Suprapubic skin (tissue), 4 donors: ENCODE measurements at regions not wholly inside any gene's neighbourhood (a gene's known extent, or its start where the extent isn't known, plus 50 kb on each side); places are given as distances from the start of the nearest gene placed in this dataset.
"Not testable (repeated sequence)": the region's sequence is repeated elsewhere in the genome, so short reads cannot be mapped to it uniquely, and the experiment has no call there.

Experiments
- DNase-seq, 2 donors: peaks; one replicate each; pipeline ENCODE4 v3.0.0-alpha.2; 2019; ENCODE audit warnings: low spot score in 2 of 2
- H3K27ac ChIP-seq: fragments of 200-600 bp; sonication (generic); one replicate; pipeline ENCODE4 v1.5.1; 2019
- H3K27me3 ChIP-seq: fragments of 200-600 bp; sonication (generic); one replicate; pipeline ENCODE4 v1.5.1; 2019
- H3K36me3 ChIP-seq: fragments of 200-600 bp; sonication (generic); one replicate; pipeline ENCODE4 v1.5.1; 2019
- H3K4me1 ChIP-seq: fragments of 200-600 bp; sonication (generic); one replicate; pipeline ENCODE4 v1.5.1; 2019
- H3K4me3 ChIP-seq: fragments of 200-600 bp; sonication (generic); one replicate; pipeline ENCODE4 v1.5.1; 2019; ENCODE audit warnings: mild to moderate bottlenecking
- H3K9me3 ChIP-seq: fragments of 200-600 bp; sonication (generic); one replicate; pipeline ENCODE4 v1.5.1; 2019
- EP300 ChIP-seq: sonication (generic); formaldehyde crosslinking; IDR thresholded peaks from one replicate; pipeline ENCODE4 v1.6.1; 2017; ENCODE audit warnings: antibody characterized with exemption
- POLR2A ChIP-seq, 2 donors: fragments of 450-650 bp; IDR thresholded peaks; one replicate each; pipeline ENCODE4 v1.6.1; 2017; ENCODE audit warnings: antibody characterized with exemption in 2 of 2, mild to moderate bottlenecking in 2 of 2, moderate library complexity in 2 of 2
- POLR2AphosphoS5 ChIP-seq, 3 donors: sonication (generic); formaldehyde crosslinking; IDR thresholded peaks; one replicate each; pipeline ENCODE4 v1.6.1; 2017; ENCODE audit warnings: antibody characterized with exemption in 3 of 3
- WGBS: methylation state at CpG from one replicate; pipeline ENCODE4 v1.1.5; 2018; 5-methylcytosine and 5-hydroxymethylcytosine counted together
- TF ChIP-seq, protein P1 (sequence below), 2 donors: fragments of 200-600 bp in 1 of 2; fragments of 450-650 bp in 1 of 2; sonication (generic) in 1 of 2; IDR thresholded peaks; one replicate each; pipeline ENCODE4 v1.5.1; 2016 to 2019; ENCODE audit warnings: antibody characterized with exemption in 2 of 2, mild to moderate bottlenecking in 1 of 2, moderate library complexity in 1 of 2

DNA sequence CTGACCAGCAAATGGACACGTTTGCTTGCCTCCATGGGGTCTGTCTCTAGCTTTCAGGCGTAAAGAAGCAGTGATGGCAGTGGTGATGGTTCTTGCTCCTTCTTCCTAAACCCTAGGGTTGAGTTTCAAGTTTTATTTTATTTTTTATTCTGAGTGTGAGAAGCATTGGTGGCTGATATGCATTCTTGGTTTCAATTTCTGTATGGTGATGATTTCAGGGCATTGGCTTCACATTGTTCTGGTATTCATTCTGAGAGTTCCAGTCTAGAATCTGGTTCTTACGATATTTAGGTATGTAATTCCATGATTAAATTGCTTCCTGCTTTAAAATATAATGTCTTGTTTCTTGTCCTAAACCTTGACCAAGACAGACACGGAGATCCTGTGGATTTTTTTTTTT is 444.5 kb upstream of the IMPG1 start:
- Histone ChIP-seq H3K27me3 (no peaks in the 10 kb centered on the region), H3K9me3 (no peaks in the 10 kb centered on the region), H3K27ac (no peak overlapping the region), H3K4me3 (no peak overlapping the region), H3K4me1 (no peaks in the 10 kb centered on the region), H3K36me3 (no peaks in the 10 kb centered on the region)
- DNase-seq: no peak
- TF ChIP-seq POLR2AphosphoS5 (IDR thresholded peaks at IDR 0.05) (no peak), POLR2A (IDR thresholded peaks at IDR 0.05) (no peak), EP300 (no peak)
- TF ChIP-seq, protein P1, sequence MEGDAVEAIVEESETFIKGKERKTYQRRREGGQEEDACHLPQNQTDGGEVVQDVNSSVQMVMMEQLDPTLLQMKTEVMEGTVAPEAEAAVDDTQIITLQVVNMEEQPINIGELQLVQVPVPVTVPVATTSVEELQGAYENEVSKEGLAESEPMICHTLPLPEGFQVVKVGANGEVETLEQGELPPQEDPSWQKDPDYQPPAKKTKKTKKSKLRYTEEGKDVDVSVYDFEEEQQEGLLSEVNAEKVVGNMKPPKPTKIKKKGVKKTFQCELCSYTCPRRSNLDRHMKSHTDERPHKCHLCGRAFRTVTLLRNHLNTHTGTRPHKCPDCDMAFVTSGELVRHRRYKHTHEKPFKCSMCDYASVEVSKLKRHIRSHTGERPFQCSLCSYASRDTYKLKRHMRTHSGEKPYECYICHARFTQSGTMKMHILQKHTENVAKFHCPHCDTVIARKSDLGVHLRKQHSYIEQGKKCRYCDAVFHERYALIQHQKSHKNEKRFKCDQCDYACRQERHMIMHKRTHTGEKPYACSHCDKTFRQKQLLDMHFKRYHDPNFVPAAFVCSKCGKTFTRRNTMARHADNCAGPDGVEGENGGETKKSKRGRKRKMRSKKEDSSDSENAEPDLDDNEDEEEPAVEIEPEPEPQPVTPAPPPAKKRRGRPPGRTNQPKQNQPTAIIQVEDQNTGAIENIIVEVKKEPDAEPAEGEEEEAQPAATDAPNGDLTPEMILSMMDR (IDR thresholded peaks at IDR 0.05): no peak
- 86% methylated on average over 4 of the region's 4 CpGs for WGBS

DNA sequence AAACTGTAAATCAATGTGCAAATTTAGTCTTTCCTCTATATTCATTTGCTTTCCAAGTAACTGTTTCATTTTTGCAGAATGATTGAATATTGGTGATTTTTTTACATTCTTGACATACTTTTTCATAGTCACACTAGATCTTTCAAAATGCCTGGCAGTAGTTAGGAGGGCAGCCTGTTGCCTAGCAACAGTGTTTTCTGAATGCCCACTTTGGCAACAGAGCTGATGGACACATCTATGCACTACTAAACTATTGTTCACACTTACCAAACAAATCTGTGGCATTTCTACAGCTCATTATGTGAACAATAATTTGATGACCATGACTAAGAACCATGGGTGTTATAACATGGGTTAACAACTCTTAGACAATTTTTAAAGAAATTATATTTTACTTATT is 438.0 kb upstream of the IMPG1 start:
- Histone ChIP-seq H3K27me3 (no peaks in the 10 kb centered on the region), H3K27ac (no peak overlapping the region), H3K9me3 (no peaks in the 10 kb centered on the region), H3K4me1 (no peaks in the 10 kb centered on the region), H3K4me3 (no peak overlapping the region), H3K36me3 (no peaks in the 10 kb centered on the region)
- DNase-seq: no peak
- TF ChIP-seq POLR2AphosphoS5 (IDR thresholded peaks at IDR 0.05) (no peak), POLR2A (IDR thresholded peaks at IDR 0.05) (no peak)

DNA sequence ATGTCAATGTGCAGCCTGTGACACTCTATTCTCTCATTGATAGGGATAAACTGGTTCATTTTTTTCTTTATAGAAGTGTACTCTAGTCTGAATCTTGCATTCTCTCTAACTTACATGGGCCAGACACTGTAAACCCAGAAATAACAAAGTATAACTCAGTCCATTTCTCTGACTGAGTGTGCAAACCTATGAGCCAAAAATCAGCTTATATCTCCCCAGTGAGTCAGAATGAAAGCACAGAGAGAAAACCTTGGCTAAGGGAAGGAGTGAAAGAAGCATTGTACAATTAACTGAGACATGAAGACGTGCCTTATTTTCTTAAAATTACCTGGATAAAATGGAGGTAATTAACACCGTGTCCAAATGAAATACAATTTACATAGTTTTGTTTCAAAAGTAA is 436.9 kb upstream of the IMPG1 start:
- H3K4me1 ChIP-seq: no peaks in the 10 kb centered on the region
- H3K4me3 ChIP-seq: no peak overlapping the region
- H3K9me3 ChIP-seq: no peaks in the 10 kb centered on the region
- TF ChIP-seq POLR2AphosphoS5 (IDR thresholded peaks at IDR 0.05): no peak
- TF ChIP-seq EP300: no peak
- TF ChIP-seq, protein P1 (IDR thresholded peaks at IDR 0.05): no peak
- no peak for TF ChIP-seq POLR2A (IDR thresholded peaks at IDR 0.05)
- no peak overlapping the region for H3K27ac ChIP-seq
- H3K27me3 ChIP-seq: no peaks in the 10 kb centered on the region
- DNase-seq: no peak
- WGBS: 88% methylated on average over 2 of the region's 2 CpGs
- H3K36me3 ChIP-seq: no peaks in the 10 kb centered on the region

DNA sequence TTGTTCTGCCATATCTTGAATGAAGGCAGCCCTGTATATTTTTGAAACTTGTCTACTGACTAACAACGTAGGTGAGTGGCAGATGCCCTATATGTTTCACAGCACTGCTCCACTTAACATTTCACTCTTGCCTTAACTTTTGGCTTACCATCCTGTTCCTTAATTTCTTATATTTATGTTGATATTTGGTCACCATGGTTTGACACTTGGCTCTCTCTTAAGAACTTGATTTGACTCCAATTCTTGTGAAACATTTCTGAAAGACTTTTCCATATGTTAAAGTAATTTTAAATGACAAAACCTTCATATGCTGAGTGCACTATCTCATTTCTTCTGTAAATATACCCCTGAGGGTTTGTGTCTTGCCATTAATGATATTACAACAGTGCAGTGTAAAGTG is 434.3 kb upstream of the IMPG1 start:
- H3K4me3 ChIP-seq: no peak overlapping the region
- WGBS: 67% methylated on average over 1 of the region's 1 CpG

DNA sequence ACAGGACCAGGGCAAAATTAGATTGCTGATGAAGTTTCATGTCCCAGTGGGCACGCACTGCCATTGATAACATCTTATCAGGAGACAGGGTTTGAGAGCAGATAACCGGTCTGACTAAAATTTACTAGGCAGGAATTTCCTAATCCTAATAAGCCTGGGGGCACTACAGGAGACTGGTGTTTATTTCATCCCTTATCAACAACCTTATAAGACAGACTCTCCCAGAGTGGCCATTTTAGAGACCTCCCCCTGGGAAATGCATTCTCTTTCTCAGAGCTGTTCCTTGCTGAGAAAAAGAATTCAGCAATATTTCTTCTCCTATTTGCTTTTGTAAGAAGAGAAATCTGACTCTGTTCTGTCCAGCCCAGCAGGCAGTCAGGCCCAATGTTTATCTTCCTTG is 423.4 kb upstream of the IMPG1 start:
- Histone ChIP-seq H3K4me3 (no peak overlapping the region), H3K36me3 (no peaks in the 10 kb centered on the region), H3K27ac (no peak overlapping the region), H3K4me1 (no peaks in the 10 kb centered on the region), H3K27me3 (no peaks in the 10 kb centered on the region), H3K9me3 (peaks cover 17% of the 10 kb centered on the region)
- DNase-seq: no peak
- 72% methylated on average over 2 of the region's 2 CpGs for WGBS
- TF ChIP-seq POLR2AphosphoS5 (IDR thresholded peaks at IDR 0.05): no peak
- TF ChIP-seq, protein P1 (IDR thresholded peaks at IDR 0.05): no peak
- no peak for TF ChIP-seq EP300
- no peak for TF ChIP-seq POLR2A (IDR thresholded peaks at IDR 0.05)

More for the DNA sequence above, 434.3 kb upstream of the IMPG1 start:
- no peaks in the 10 kb centered on the region for H3K9me3 ChIP-seq
- no peaks in the 10 kb centered on the region for H3K4me1 ChIP-seq
- DNase-seq: no peak
- no peak for TF ChIP-seq EP300
- TF ChIP-seq, protein P1 (IDR thresholded peaks at IDR 0.05): no peak
- TF ChIP-seq POLR2AphosphoS5 (IDR thresholded peaks at IDR 0.05): no peak
- TF ChIP-seq POLR2A (IDR thresholded peaks at IDR 0.05): no peak
- H3K27me3 ChIP-seq: no peaks in the 10 kb centered on the region
- H3K36me3 ChIP-seq: no peaks in the 10 kb centered on the region
- H3K27ac ChIP-seq: no peak overlapping the region

DNA sequence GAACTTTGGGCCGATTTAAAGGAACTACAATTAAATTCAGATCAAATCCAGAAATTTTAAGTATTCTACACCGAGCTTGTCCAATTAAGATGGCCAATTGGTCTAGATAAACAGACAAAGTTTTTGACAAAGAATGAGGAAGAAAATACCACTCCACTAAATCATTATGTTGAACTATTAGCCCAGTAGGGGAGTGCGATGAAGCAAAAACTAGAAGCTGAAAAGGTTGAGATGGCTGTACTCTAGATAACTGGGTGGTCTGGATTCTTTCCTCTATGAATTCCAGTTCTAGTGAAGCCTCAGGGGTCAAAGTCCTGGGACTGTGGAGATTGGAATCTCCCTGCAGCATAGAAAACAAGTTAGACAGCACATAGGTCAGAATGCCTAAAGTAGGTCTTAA is 418.9 kb upstream of the IMPG1 start:
- DNase-seq, H3K27ac ChIP-seq, H3K27me3 ChIP-seq, H3K4me3 ChIP-seq, H3K4me1 ChIP-seq, H3K36me3 ChIP-seq: not testable (repeated sequence)
- H3K9me3 ChIP-seq: peaks cover 13% of the 10 kb centered on the region
- 86% methylated on average over 3 of the region's 3 CpGs for WGBS
